GM23338 (cell line): ENCODE measurements at regions not wholly inside any gene's neighbourhood (a gene's known extent, or its start where the extent isn't known, plus 50 kb on each side); places are given as distances from the start of the nearest gene placed in this dataset.

Experiments used
- CREB1 ChIP-seq: fragments of 250-450 bp; sonication (Bioruptor Pico); IDR thresholded peaks from 2 replicates; pipeline ENCODE4 v1.5.0; 2020; ENCODE audit warnings: low read depth, mild to moderate bottlenecking, moderate library complexity
- EZH2 ChIP-seq: fragments of 200-600 bp; sonication (generic); IDR thresholded peaks from one replicate; pipeline ENCODE4 v1.8.0; 2017; ENCODE audit warnings: antibody characterized with exemption, mild to moderate bottlenecking, low read depth; ENCODE audit not compliant: unreplicated experiment
- EZH2phosphoT487 ChIP-seq: fragments of 200-600 bp; sonication (generic); IDR thresholded peaks from one replicate; pipeline ENCODE4 v1.8.1; 2018; ENCODE audit warnings: antibody characterized with exemption; ENCODE audit not compliant: unreplicated experiment
- JUNB ChIP-seq: IDR thresholded peaks from one replicate; pipeline ENCODE4 v1.6.1; 2016; ENCODE audit warnings: antibody characterized with exemption; ENCODE audit not compliant: unreplicated experiment
- NANOG ChIP-seq: IDR thresholded peaks from 2 replicates; pipeline ENCODE4 v1.6.1; 2016; ENCODE audit warnings: antibody characterized with exemption, borderline replicate concordance
- POLR2AphosphoS5 ChIP-seq: IDR thresholded peaks from 2 replicates; pipeline ENCODE4 v1.6.1; 2016; ENCODE audit warnings: antibody characterized with exemption, low read depth
- STAT1 ChIP-seq: IDR thresholded peaks from one replicate; pipeline ENCODE4 v1.6.1; 2016; ENCODE audit warnings: antibody characterized with exemption; ENCODE audit not compliant: unreplicated experiment
- ZNF114 ChIP-seq: fragments of 250-450 bp; sonication (Bioruptor Pico); IDR thresholded peaks from 2 replicates; pipeline ENCODE4 v1.5.0; 2020; ENCODE audit warnings: mild to moderate bottlenecking, moderate library complexity
- ZNF331 ChIP-seq: fragments of 250-450 bp; sonication (Bioruptor Pico); IDR thresholded peaks from 2 replicates; pipeline ENCODE4 v1.5.0; 2020; ENCODE audit warnings: low read depth, mild to moderate bottlenecking, moderate library complexity
- TF ChIP-seq, protein P1 (sequence below), 2 experiments: fragments of 200-600 bp in 1 of 2; sonication (generic) in 1 of 2; conservative IDR thresholded peaks; 2 replicates each; pipeline versions ENCODE4 v1.5.1 to v1.6.1; 2016 to 2017; ENCODE audit warnings: antibody characterized with exemption in 2 of 2, low read depth in 2 of 2, mild to moderate bottlenecking in 2 of 2, moderate library complexity in 1 of 2
- TF ChIP-seq, protein P2 (sequence below): IDR thresholded peaks from one replicate; pipeline ENCODE4 v1.6.1; 2018; ENCODE audit warnings: antibody characterized with exemption; ENCODE audit not compliant: unreplicated experiment
- TF ChIP-seq, protein P3 (sequence below): IDR thresholded peaks from 2 replicates; pipeline ENCODE4 v1.6.1; 2016; ENCODE audit warnings: antibody characterized with exemption

DNA sequence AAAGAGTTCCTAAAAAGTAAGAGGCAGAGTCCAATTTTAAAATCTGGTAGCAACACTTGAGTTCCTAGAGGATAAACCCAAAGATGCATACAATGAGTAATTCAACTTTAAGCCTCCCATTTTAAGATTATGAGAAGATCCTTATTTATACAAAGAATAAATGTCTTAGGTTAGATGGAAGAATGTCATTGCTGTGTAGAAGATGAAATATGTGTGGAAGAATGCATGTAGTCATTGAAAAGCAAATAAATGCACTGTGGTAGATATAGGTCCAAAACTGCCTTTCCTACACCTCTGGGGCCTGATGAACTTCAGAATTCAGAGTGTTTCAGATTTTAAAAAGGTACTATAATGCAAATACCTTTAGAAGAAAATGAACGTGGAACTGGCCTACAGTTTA lies 58.7 kb upstream of the LRP1B start:
- TF ChIP-seq, protein P1, sequence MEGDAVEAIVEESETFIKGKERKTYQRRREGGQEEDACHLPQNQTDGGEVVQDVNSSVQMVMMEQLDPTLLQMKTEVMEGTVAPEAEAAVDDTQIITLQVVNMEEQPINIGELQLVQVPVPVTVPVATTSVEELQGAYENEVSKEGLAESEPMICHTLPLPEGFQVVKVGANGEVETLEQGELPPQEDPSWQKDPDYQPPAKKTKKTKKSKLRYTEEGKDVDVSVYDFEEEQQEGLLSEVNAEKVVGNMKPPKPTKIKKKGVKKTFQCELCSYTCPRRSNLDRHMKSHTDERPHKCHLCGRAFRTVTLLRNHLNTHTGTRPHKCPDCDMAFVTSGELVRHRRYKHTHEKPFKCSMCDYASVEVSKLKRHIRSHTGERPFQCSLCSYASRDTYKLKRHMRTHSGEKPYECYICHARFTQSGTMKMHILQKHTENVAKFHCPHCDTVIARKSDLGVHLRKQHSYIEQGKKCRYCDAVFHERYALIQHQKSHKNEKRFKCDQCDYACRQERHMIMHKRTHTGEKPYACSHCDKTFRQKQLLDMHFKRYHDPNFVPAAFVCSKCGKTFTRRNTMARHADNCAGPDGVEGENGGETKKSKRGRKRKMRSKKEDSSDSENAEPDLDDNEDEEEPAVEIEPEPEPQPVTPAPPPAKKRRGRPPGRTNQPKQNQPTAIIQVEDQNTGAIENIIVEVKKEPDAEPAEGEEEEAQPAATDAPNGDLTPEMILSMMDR (conservative IDR thresholded peaks at IDR 0.05; ENCODE audit: low read depth in 2 of 2): no peak
- no peak for TF ChIP-seq POLR2AphosphoS5
- TF ChIP-seq STAT1: no peak
- no peak for TF ChIP-seq EZH2phosphoT487
- TF ChIP-seq, protein P2, sequence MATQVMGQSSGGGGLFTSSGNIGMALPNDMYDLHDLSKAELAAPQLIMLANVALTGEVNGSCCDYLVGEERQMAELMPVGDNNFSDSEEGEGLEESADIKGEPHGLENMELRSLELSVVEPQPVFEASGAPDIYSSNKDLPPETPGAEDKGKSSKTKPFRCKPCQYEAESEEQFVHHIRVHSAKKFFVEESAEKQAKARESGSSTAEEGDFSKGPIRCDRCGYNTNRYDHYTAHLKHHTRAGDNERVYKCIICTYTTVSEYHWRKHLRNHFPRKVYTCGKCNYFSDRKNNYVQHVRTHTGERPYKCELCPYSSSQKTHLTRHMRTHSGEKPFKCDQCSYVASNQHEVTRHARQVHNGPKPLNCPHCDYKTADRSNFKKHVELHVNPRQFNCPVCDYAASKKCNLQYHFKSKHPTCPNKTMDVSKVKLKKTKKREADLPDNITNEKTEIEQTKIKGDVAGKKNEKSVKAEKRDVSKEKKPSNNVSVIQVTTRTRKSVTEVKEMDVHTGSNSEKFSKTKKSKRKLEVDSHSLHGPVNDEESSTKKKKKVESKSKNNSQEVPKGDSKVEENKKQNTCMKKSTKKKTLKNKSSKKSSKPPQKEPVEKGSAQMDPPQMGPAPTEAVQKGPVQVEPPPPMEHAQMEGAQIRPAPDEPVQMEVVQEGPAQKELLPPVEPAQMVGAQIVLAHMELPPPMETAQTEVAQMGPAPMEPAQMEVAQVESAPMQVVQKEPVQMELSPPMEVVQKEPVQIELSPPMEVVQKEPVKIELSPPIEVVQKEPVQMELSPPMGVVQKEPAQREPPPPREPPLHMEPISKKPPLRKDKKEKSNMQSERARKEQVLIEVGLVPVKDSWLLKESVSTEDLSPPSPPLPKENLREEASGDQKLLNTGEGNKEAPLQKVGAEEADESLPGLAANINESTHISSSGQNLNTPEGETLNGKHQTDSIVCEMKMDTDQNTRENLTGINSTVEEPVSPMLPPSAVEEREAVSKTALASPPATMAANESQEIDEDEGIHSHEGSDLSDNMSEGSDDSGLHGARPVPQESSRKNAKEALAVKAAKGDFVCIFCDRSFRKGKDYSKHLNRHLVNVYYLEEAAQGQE: no peak
- no peak for TF ChIP-seq ZNF114 (CRISPR knock-in tag)
- no peak for TF ChIP-seq EZH2
- no peak for TF ChIP-seq NANOG
- TF ChIP-seq JUNB: no peak
- no peak for TF ChIP-seq CREB1 (CRISPR knock-in tag)
- TF ChIP-seq, protein P3, sequence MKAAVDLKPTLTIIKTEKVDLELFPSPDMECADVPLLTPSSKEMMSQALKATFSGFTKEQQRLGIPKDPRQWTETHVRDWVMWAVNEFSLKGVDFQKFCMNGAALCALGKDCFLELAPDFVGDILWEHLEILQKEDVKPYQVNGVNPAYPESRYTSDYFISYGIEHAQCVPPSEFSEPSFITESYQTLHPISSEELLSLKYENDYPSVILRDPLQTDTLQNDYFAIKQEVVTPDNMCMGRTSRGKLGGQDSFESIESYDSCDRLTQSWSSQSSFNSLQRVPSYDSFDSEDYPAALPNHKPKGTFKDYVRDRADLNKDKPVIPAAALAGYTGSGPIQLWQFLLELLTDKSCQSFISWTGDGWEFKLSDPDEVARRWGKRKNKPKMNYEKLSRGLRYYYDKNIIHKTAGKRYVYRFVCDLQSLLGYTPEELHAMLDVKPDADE: no peak
- TF ChIP-seq ZNF331 (CRISPR knock-in tag): no peak
